ENCODE measurements at regions not wholly inside any gene's neighbourhood (a gene's known extent, or its start where the extent isn't known, plus 50 kb on each side); places are given as distances from the start of the nearest gene placed in this dataset.

- H3K4me3 ChIP-seq (ENCODE audit: low read depth, low read length): no peak overlapping the region
- TF ChIP-seq, protein P1, sequence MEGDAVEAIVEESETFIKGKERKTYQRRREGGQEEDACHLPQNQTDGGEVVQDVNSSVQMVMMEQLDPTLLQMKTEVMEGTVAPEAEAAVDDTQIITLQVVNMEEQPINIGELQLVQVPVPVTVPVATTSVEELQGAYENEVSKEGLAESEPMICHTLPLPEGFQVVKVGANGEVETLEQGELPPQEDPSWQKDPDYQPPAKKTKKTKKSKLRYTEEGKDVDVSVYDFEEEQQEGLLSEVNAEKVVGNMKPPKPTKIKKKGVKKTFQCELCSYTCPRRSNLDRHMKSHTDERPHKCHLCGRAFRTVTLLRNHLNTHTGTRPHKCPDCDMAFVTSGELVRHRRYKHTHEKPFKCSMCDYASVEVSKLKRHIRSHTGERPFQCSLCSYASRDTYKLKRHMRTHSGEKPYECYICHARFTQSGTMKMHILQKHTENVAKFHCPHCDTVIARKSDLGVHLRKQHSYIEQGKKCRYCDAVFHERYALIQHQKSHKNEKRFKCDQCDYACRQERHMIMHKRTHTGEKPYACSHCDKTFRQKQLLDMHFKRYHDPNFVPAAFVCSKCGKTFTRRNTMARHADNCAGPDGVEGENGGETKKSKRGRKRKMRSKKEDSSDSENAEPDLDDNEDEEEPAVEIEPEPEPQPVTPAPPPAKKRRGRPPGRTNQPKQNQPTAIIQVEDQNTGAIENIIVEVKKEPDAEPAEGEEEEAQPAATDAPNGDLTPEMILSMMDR (conservative IDR thresholded peaks at IDR 0.05; ENCODE audit: low read depth, low read length): peak; percentile 21
- no peak for DNase-seq (ENCODE audit: low read depth)
Observed at GRCh38 chr21:19507682-19508260, 1104.2 kb upstream of the TMPRSS15 start.

- TF ChIP-seq, protein P1 (conservative IDR thresholded peaks at IDR 0.05; ENCODE audit: low read depth, low read length): no peak
- no peak overlapping the region for H3K4me3 ChIP-seq (ENCODE audit: low read depth, low read length)
- DNase-seq (ENCODE audit: low read depth): no peak
Observed at GRCh38 chr21:19508442-19508841, 1104.9 kb upstream of the TMPRSS15 start.

GRCh38 chr21:19508844-19509243, 1105.3 kb upstream of the TMPRSS15 start:
- DNase-seq (ENCODE audit: low read depth): no peak
- TF ChIP-seq, protein P1 (conservative IDR thresholded peaks at IDR 0.05; ENCODE audit: low read depth, low read length): no peak
- H3K4me3 ChIP-seq (ENCODE audit: low read depth, low read length): no peak overlapping the region

DNA sequence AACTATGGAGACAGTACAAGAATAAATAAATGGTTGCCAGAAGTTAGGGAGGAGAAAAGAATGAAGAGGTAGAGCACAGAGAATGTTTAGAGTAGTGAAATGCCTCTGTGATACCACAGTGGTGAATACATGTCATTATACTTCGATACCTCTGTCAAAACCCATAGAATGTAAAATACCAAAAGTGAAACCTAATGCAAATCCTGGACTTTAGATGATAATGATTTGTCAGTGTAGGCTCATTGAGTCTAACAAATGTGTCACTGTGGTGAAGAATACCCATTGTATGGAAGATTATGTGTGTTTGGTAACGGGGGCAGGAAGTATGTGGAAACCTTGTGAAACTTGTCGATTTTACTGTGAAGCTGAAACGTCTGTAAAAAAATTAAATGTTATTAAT, 1106.5 kb upstream of the TMPRSS15 start:
- TF ChIP-seq, protein P1 (conservative IDR thresholded peaks at IDR 0.05; ENCODE audit: low read depth, low read length): no peak
- DNase-seq (ENCODE audit: low read depth): no peak
- no peak overlapping the region for H3K4me3 ChIP-seq (ENCODE audit: low read depth, low read length)

GRCh38 chr21:19510653-19511052, 1107.1 kb upstream of the TMPRSS15 start:
- TF ChIP-seq, protein P1 (conservative IDR thresholded peaks at IDR 0.05; ENCODE audit: low read depth, low read length): no peak
- DNase-seq (ENCODE audit: low read depth): no peak
- H3K4me3 ChIP-seq (ENCODE audit: low read depth, low read length): no peak overlapping the region

GRCh38 chr21:19522381-19522780, 1118.8 kb upstream of the TMPRSS15 start:
- TF ChIP-seq, protein P1 (conservative IDR thresholded peaks at IDR 0.05; ENCODE audit: low read depth, low read length): no peak
- no peak for DNase-seq (ENCODE audit: low read depth)
- no peak overlapping the region for H3K4me3 ChIP-seq (ENCODE audit: low read depth, low read length)

DNA sequence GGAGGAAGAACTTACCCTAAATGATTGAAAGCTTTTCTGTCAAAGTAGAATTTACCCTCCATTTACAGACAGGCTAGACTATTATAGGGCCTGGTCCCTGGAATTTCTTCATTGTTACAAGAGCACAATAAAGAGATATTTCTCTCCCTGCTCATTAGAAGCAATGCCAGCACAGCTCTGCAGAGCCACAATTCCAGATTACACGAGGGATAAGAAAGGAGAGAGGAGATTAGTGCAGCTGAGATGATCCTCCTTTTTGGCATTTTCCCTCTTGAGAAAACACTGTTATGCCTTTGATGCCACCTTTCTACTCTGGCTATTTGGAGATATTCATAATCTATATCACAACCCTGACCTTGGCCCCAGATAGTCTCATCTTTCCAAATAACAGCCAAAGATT, 1119.5 kb upstream of the TMPRSS15 start:
- no peak for DNase-seq (ENCODE audit: low read depth)
- no peak overlapping the region for H3K4me3 ChIP-seq (ENCODE audit: low read depth, low read length)
- TF ChIP-seq, protein P1 (conservative IDR thresholded peaks at IDR 0.05; ENCODE audit: low read depth, low read length): no peak

Data from epithelial cell of proximal tubule (primary cell).